Natural killer cell (primary cell): ENCODE measurements at regions not wholly inside any gene's neighbourhood (a gene's known extent, or its start where the extent isn't known, plus 50 kb on each side); places are given as distances from the start of the nearest gene placed in this dataset.

Source experiments
- ATAC-seq, 3 donors: fragments of 150-1000 bp in 2 of 3; fragments of 200-7000 bp in 1 of 3; cut with Tn5 transposase; 1 replicate in 1 of 3; 2 replicates in 2 of 3; pipeline ENCODE4 v1.10.0; 2021; ENCODE audit warnings: mild to moderate bottlenecking in 2 of 3, moderate library complexity in 2 of 3
- DNase-seq, 2 donors: peaks; one replicate each; pipeline versions ENCODE4 v3.0.0 to v3.0.0-alpha.2; 2013 to 2021; ENCODE audit warnings: mixed read lengths in 1 of 2
- H3K27ac ChIP-seq: one replicate; pipeline ENCODE4 v1.5.1; 2013; ENCODE audit warnings: mild to moderate bottlenecking, low read length
- H3K27me3 ChIP-seq: one replicate; pipeline ENCODE4 v1.6.1; 2013; ENCODE audit warnings: low read length; ENCODE audit not compliant: control insufficient read depth, insufficient read depth
- H3K36me3 ChIP-seq: one replicate; pipeline ENCODE4 v1.6.1; 2013; ENCODE audit warnings: low read length; ENCODE audit not compliant: control insufficient read depth, insufficient read depth
- H3K4me1 ChIP-seq: one replicate; pipeline ENCODE4 v1.6.1; 2013; ENCODE audit warnings: low read length; ENCODE audit not compliant: control insufficient read depth, insufficient read depth
- H3K4me3 ChIP-seq: one replicate; pipeline ENCODE4 v1.5.1; 2013; ENCODE audit warnings: low read length
- H3K9me3 ChIP-seq: one replicate; pipeline ENCODE4 v1.6.1; 2013; ENCODE audit warnings: low read length; ENCODE audit not compliant: control insufficient read depth, insufficient read depth
- H3K27ac Mint-ChIP-seq, 2 donors: one replicate each; pipeline ENCODE4 v1.8.0; 2022; ENCODE audit warnings: mild to moderate bottlenecking in 2 of 2, mixed read lengths in 2 of 2, moderate library complexity in 1 of 2
- H3K27me3 Mint-ChIP-seq, 2 donors: one replicate each; pipeline ENCODE4 v1.8.0; 2022; ENCODE audit warnings: low read depth in 2 of 2, mixed read lengths in 2 of 2
- H3K36me3 Mint-ChIP-seq: one replicate; pipeline ENCODE4 v1.8.0; 2022; ENCODE audit warnings: mixed read lengths
- H3K4me1 Mint-ChIP-seq, 2 donors: one replicate each; pipeline ENCODE4 v1.8.0; 2022; ENCODE audit warnings: mixed read lengths in 2 of 2
- H3K4me3 Mint-ChIP-seq: one replicate; pipeline ENCODE4 v1.8.0; 2022; ENCODE audit warnings: mild to moderate bottlenecking, moderate library complexity, mixed read lengths
- H3K9me3 Mint-ChIP-seq, 2 donors: one replicate each; pipeline ENCODE4 v1.8.0; 2022; ENCODE audit warnings: mixed read lengths in 2 of 2
- WGBS: methylation state at CpG from one replicate; pipeline ENCODE4 v1.1.7; 2013; ENCODE audit warnings: missing lambda C conversion rate; ENCODE audit not compliant: insufficient coverage; 5-methylcytosine and 5-hydroxymethylcytosine counted together
- intact Hi-C: fragments of 100-400 bp; cut with micrococcal nuclease; formaldehyde crosslinking; loops from one replicate; pipeline ENCODE4 v1.14.2; 2022
- TF ChIP-seq, protein P1 (sequence below): fragments of 200-600 bp; IDR thresholded peaks from one replicate; pipeline ENCODE4 v1.8.0; 2022; ENCODE audit warnings: antibody characterized with exemption

DNA sequence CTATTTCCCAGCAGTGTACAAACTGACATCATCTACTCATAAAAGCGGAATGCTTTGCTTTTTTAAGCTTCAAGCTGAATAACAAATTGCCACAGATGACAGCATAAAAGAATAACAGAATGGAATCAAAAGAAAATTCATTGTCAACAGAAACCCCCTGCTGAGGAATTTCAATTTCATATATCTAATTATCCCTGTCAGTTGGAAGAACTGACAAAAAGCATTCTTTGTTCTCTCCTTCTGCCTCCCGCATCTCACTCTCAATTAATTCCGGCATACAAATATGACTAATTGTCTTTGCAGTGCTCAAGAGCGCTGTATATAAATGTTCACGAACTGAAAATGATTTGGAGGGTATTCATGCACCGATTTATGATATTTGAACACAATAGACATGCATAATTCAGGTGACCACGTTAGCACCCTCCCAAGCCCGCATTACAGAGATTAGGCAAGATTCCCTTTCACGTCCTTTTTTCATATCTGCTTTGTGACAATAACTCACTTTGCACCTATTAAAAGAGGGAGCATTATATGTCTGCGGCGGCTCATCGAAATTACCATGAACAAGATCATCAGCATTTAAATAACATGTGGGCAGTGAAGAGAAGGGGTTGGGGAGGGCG, 277.7 kb upstream of the SALL3 start:
- H3K4me1 Mint-ChIP-seq, result no peaks in the 10 kb centered on the region
- TF ChIP-seq, protein P1, sequence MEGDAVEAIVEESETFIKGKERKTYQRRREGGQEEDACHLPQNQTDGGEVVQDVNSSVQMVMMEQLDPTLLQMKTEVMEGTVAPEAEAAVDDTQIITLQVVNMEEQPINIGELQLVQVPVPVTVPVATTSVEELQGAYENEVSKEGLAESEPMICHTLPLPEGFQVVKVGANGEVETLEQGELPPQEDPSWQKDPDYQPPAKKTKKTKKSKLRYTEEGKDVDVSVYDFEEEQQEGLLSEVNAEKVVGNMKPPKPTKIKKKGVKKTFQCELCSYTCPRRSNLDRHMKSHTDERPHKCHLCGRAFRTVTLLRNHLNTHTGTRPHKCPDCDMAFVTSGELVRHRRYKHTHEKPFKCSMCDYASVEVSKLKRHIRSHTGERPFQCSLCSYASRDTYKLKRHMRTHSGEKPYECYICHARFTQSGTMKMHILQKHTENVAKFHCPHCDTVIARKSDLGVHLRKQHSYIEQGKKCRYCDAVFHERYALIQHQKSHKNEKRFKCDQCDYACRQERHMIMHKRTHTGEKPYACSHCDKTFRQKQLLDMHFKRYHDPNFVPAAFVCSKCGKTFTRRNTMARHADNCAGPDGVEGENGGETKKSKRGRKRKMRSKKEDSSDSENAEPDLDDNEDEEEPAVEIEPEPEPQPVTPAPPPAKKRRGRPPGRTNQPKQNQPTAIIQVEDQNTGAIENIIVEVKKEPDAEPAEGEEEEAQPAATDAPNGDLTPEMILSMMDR, result no peak
- H3K9me3 Mint-ChIP-seq, result peaks cover 0 to 6% of the 10 kb centered on the region in 2 donors
- no peaks in the 10 kb centered on the region for H3K9me3 ChIP-seq
- intact Hi-C loops, result no loop called here
- no peak for ATAC-seq
- H3K27ac Mint-ChIP-seq, result no peak overlapping the region
- no peaks in the 10 kb centered on the region for H3K36me3 Mint-ChIP-seq
- 75% methylated on average over 13 of the region's 13 CpGs for WGBS
- no peak overlapping the region for H3K27ac ChIP-seq
- H3K27me3 ChIP-seq, result no peaks in the 10 kb centered on the region
- no peak overlapping the region for H3K4me3 ChIP-seq
- no peak for DNase-seq
- no peak overlapping the region for H3K4me3 Mint-ChIP-seq
- H3K4me1 ChIP-seq, result no peaks in the 10 kb centered on the region
- peaks cover 9 to 10% of the 10 kb centered on the region in 2 donors for H3K27me3 Mint-ChIP-seq
- H3K36me3 ChIP-seq, result no peaks in the 10 kb centered on the region

DNA sequence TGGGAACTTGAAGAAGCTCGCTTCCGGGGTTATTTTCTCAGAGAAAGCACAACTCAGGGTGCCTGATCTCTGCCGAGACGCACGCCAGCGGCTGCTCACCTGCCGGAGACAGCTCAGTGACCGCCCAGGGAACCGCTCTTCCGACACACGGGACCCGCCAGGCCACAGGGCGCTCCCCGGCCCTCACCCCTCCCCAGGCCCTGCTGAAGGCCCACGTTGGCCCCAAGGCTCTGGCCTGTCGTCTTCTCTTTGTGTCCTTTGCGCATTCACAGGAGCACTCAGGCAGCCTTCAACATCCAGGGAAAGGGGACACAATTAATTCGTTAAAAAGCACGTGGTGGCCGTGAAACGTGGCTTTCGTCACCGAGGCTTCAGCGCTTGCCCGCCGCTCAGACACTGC, 276.3 kb upstream of the SALL3 start:
- TF ChIP-seq, protein P1, result no peak
- DNase-seq, result no peak
- ATAC-seq, result no peak
- Mint-ChIP-seq H3K27me3 (peaks cover 7 to 10% of the 10 kb centered on the region in 2 donors), H3K36me3 (peaks cover 2% of the 10 kb centered on the region), H3K27ac (no peak overlapping the region), H3K4me3 (no peak overlapping the region), H3K4me1 (no peaks in the 10 kb centered on the region), H3K9me3 (peaks cover 5 to 8% of the 10 kb centered on the region in 2 donors)
- 94% methylated on average over 26 of the region's 26 CpGs for WGBS
- intact Hi-C loops, result no loop called here
- Histone ChIP-seq H3K4me3 (no peak overlapping the region), H3K4me1 (no peaks in the 10 kb centered on the region), H3K36me3 (no peaks in the 10 kb centered on the region), H3K27me3 (no peaks in the 10 kb centered on the region), H3K27ac (no peak overlapping the region), H3K9me3 (no peaks in the 10 kb centered on the region)

DNA sequence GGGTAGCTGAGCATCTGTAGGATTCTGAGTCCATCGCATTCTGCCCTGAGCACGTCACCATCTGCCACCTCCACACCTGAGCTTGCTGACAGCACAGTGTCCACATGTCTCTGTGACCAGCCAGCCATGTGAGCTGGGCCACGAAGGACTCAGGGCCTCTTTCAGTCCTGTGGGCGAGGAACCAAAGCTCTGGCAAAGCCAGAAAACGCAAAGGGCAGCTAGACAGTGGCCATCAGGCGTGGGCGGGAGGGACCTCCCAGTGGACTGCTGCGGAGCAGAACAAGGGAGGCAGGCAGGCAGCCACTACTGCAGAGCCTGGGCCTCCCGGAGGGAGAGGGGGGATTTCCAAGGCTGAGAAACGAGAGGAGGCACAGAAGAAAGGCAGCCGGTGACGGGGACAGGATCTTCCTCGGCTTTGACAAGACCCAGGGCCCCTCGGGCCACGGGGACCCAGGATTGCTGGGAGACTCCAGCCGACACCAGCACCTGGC, 274.6 kb upstream of the SALL3 start:
- no peak for DNase-seq
- Mint-ChIP-seq H3K36me3 (peaks cover 11% of the 10 kb centered on the region), H3K4me3 (no peak overlapping the region), H3K4me1 (no peaks in the 10 kb centered on the region), H3K27ac (no peak overlapping the region), H3K9me3 (peaks cover 13% of the 10 kb centered on the region in 2 donors), H3K27me3 (peaks cover 7 to 10% of the 10 kb centered on the region in 2 donors)
- 82% methylated on average over 16 of the region's 16 CpGs for WGBS
- Histone ChIP-seq H3K36me3 (no peaks in the 10 kb centered on the region), H3K4me3 (no peak overlapping the region), H3K9me3 (no peaks in the 10 kb centered on the region), H3K27me3 (no peaks in the 10 kb centered on the region), H3K27ac (no peak overlapping the region), H3K4me1 (no peaks in the 10 kb centered on the region)
- intact Hi-C loops, result no loop called here
- TF ChIP-seq, protein P1, result no peak
- no peak for ATAC-seq
